Kidney tubule cell (primary cell): ENCODE measurements at regions not wholly inside any gene's neighbourhood (a gene's known extent, or its start where the extent isn't known, plus 50 kb on each side); places are given as distances from the start of the nearest gene placed in this dataset.

ENCODE experiments used
- DNase-seq: peaks from one replicate; pipeline ENCODE4 v3.0.0-alpha.2; 2018; ENCODE audit warnings: low spot score

- no peak for DNase-seq
Observed at GRCh38 chr13:73751290-73751689, 382.9 kb downstream of the KLF12 start.

- no peak for DNase-seq
Observed at GRCh38 chr13:73748404-73748803, 385.8 kb downstream of the KLF12 start.

DNA sequence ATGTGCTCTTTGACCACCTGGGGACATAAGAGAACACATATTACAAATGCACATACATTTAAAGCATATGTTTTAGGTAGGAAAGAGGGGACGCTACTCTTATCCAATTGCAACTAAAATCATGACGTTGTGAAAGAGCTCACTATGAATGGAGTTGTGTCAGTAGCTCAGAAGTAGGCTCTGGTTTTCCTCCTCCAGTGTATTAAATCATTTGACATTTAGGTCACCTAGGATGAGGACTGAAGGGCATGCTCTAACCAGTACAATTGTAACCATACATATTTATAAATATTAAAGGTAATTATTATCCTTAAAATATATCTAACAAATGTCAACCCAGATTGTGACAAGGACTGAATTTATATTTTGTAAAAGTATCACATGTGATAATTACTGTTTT, 389.0 kb downstream of the KLF12 start:
- no peak for DNase-seq

- no peak for DNase-seq
Observed at GRCh38 chr13:73742982-73743381, 391.2 kb downstream of the KLF12 start.

DNA sequence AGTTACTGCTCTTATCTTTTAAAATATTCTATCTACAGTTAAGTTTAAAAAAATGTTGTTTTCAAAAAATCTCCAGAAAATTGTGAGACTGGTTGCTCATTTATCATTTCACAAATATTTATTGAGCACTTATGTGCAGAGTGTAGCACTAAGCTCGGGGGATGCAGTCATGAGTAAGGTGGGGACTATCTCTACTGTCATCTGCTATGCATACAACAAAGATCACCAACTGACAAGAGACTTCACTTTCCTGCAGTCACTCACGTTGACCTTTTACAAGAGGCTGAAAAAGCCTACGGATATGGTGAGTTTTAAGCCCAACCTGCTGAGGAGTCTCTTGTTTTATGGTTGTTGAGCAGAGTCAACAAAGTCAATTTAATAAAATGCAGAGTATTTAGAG, 392.5 kb downstream of the KLF12 start:
- no peak for DNase-seq

- DNase-seq: no peak
Observed at GRCh38 chr13:73741111-73741510, 393.1 kb downstream of the KLF12 start.

DNA sequence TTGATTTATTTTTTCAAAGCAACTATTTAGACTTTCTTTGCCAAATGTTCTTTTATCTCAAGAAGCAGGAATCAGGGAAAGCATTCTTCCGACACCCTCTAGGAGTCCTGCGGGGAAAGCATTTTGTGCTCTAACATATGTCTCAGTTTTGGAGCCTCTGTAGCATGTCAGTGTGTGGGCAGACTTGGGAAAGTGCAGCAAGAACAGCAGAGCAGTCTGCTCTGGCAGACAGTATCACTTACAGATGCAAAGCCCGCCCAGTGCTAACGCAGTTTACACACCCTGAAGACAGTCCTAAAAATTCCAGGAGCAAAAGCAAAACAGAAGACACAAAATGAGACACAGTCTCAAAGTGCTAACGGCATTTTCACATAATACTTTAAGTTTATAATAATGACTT, 393.5 kb downstream of the KLF12 start:
- DNase-seq: no peak

DNA sequence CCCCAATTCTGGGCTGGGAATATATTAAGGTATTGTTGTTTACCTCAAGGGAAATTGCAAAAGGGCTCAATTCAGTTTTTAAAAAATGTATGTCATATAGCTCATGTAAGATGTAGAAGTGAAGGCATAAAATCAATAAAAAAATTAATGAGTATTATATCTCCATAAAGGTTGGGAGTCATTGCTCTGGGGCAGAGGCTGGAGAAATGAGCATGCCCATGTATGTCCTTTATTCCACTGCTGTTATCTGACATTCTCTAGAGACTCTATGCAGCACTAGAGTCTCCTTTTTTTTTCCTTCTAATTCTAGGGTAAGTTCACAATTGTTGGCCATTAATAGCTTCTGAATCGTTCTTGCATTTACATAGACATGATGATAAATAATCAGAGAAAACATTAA, 394.8 kb downstream of the KLF12 start:
- no peak for DNase-seq

GRCh38 chr13:73738626-73739025, 395.6 kb downstream of the KLF12 start:
- no peak for DNase-seq

DNA sequence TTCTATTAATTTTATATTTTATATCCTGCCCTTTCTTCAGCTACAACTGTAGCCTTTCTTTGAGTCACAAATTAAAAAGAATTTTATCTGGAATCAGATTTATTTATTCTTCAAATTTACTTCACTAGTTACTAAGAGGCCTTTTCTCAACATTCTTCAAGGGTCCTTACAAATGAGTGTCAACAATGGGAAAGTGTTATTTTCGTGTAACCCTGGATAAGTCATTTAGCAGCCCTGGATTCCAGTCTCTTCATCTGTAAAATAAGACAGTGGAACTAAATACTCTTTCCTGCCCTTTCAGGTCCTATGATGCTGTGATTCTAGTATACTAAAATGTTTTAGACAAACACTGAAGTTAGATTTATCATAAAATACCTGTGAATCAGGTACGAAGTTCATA, 397.0 kb downstream of the KLF12 start:
- DNase-seq: no peak

GRCh38 chr13:73733706-73734105, 400.5 kb downstream of the KLF12 start:
- no peak for DNase-seq

DNA sequence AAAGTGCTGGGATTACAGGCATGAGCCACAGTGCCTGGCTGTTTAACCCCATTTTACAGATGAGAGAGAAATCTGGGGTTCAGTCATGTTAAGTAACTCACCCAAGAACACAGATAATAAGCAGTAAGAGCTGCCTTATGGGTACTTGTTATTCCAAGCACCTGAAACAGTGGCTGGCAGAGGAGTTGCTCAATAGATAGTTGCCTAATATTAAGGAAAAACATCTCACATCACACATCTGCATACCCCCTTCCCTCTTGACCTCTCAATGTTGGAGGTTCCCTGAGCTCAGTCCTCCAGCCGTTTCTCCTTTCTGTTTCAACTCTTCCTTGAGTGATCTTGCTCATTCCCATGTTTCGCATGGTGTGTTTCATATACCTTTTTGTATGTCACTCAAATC, 401.9 kb downstream of the KLF12 start:
- DNase-seq: no peak

GRCh38 chr13:73731564-73731963, 402.6 kb downstream of the KLF12 start:
- DNase-seq: no peak

GRCh38 chr13:73730014-73730413, 404.2 kb downstream of the KLF12 start:
- no peak for DNase-seq

GRCh38 chr13:73729046-73729445, 405.2 kb downstream of the KLF12 start:
- DNase-seq: no peak

DNA sequence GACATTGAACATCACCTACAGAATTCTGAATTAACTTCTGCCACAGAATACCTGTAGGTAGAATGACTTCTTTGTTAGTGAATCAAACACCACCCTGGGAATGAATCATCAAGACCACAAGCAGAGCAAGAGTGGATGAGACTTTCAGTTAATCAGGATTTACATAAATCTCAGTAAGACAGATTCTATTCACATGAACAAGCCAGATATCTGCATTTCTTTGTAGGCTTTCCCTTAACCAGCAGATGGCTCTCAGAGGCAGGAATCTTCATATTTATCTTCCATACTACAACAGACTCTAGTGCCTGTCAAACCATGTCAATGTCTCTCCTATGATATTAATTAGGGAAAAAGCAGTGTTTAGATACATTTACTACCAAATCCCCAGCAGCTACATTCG, 412.1 kb downstream of the KLF12 start:
- peak; percentile 95 for DNase-seq

DNA sequence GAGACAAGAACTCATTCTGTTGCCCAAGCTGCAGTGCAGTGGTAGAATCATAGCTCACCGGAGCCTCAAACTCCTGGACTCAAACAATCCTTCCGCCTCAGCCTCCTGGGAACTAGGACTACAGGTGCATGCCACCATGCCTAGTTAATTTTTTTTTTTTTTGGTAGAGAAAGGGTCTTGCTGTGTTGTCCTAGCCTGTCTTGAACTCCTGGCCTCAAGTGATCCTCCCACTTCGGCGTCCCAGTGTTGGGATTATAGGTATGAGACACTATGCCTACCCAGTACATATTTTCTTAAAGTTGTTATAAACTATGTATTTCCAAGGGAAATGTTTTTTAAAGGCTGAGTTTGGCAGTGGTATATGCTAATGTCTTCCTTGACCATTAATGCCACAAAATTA, 412.6 kb downstream of the KLF12 start:
- DNase-seq: no peak

DNA sequence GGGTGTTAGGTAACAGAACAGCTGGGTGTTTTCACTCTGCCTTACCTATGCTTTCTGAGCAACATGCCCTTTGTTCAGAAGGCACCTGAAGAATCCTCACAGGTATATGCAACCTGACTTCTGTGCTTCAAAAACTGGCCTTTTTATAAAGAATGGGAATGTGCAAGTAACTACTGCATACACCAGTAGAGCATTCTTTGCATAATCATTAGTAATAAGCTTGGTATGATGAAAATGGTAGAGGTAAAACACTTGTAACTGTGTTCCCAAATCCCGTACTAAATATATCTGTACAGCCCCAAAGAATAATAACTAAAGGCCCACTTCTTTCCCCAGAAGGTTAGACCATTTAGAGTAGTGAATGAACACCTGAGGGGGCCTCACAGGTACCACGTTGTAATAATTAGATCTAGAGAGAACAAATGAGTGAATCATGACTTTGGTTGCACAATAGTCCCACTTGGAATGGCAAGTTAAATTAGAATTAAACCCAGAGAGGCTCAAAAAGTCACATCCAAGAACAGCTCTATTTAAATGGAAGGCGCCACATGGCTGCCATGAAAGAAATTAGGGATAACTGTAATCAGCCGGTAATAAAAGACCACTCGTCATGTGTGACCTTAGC, 413.9 kb downstream of the KLF12 start:
- peak; percentile 28 for DNase-seq

DNA sequence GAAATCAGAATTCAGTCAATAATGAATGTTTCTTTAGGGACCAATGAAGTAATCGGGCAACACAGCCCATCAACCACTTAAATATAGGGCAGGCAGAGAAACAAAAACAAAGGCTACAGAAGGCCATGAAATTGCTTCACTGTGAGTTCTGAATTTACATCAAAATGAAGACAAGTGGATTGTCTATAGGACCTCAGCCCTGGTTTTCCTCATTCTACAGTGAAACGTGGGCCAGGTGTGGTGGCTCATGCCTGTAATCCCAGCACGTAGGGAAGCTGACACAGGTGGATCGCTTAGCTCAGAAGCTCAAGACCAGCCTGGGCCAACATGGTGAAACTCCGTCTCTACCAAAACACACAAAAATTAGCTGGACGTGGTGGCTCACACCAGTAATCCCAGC, 416.0 kb downstream of the KLF12 start:
- no peak for DNase-seq

DNA sequence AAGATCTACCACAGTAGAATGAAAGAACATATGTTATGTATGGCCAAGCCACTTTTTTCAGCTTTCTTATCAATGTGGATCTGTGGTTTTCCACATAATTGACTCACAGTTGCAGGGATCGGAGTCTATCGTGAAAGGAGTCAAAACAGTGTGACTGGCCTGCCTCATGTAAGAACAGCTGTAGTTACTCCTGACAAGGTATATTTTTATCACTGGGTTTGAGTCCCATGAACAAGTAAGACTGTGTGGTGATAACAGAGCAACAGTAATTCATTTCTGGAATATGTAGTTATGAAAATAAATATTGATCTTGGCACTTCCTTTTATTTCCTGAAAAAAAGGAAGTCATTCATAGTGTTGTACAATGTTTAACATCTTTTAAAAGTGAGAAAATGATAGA, 416.6 kb downstream of the KLF12 start:
- peak; percentile 40 for DNase-seq

DNA sequence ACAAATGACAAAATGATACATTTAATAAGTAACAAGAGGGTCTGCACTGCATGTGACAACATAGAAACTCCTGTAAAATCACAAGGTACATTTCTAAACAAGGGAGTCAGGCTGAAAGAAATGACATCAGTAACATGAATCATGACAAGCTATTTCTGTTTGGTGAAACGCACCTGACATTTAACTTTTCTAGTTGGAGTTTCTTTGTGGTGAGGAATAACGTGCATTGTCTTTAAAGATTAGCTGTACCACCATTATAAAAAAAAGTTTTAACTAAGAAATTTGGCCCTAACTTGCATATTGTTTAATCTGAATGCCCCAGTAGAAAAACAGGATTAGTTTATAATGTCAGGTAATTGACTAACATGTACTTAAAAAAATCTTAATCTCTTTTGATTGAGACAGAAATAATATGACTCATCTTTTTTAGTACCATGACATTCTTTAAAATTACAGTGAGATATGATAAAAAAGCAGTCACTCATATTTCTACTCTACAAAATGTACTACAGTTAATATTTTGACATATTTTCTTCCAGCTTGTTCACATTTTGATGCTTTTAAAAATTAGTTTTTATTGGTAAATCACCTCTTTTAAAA, 418.2 kb downstream of the KLF12 start:
- peak; percentile 80 for DNase-seq

DNA sequence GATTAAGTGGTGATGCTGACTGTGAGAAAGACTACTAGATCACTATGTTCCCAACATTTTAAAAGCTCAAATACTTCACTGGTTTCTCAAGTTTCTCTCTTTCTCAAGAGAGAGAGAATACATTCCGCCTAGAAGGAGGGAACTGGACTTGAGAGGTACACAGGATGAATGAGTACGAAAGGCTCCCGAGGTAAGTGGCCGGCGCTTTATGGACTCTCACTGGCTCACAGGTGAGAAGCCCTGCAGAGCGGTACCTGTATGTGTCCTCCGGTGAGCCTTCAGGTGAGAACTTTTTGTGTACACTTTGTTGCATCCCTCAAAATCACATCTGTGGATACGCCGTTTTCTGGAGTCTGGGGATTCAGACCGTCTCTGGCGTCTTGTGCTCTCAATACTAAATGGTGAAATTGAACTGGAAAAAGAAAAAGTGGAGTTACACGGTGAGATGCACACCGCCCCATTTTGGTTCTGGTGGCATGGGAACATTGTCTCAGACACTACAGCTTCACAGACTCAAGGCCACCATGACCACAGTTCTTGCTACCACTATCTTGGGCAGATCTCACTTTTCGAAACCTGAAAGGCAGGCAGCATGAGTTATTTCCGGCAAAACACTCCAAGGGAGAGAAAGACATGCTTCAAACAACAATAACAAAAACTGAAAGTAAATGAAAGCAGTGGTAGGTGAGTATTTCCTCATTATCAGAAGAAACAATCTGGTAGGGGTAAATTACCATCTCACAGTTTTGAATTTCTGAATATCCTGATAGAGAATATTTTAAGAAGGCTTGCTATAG, 418.9 kb downstream of the KLF12 start:
- no peak for DNase-seq

GRCh38 chr13:73714522-73714921, 419.7 kb downstream of the KLF12 start:
- DNase-seq: no peak
